H1 (cell line): ENCODE measurements at regions not wholly inside any gene's neighbourhood (a gene's known extent, or its start where the extent isn't known, plus 50 kb on each side); places are given as distances from the start of the nearest gene placed in this dataset.

Source experiments
- CTCF ChIA-PET: fragments of 300-600 bp; sonication (Branson Sonifier 250); formaldehyde crosslinking; loops from one replicate; lab custom pipeline; 2021; ENCODE audit not compliant: partially characterized antibody; lab: Charles Lee
- POLR2A ChIA-PET: fragments of 300-600 bp; sonication (Branson Sonifier 250); formaldehyde crosslinking; loops from one replicate; lab custom pipeline; 2021; ENCODE audit warnings: inconsistent platforms; ENCODE audit not compliant: partially characterized antibody; lab: Charles Lee
- DNase-seq, 2 experiments: peaks; one replicate each; pipeline versions ENCODE4 v3.0.0 to v3.0.0-alpha.2; 2010 to 2022; ENCODE audit warnings: low spot score in 2 of 2, low read depth in 1 of 2, mixed read lengths in 1 of 2
- FAIRE-seq: peaks from 2 replicates; lab custom pipeline; 2011; peaks lifted over from hg19 to GRCh38; lab: Jason Lieb, UNC
- H2AFZ ChIP-seq: 2 replicates; pipeline ENCODE4 v1.8.1; 2012; ENCODE audit warnings: low read length, inconsistent platforms
- H2AK5ac ChIP-seq: 2 replicates; pipeline ENCODE4 v1.6.1; 2013; ENCODE audit warnings: low read depth, low read length
- H2BK120ac ChIP-seq: replicated peaks from 2 replicates; pipeline ENCODE3; 2013; ENCODE audit warnings: low read depth, low read length, inconsistent platforms
- H2BK12ac ChIP-seq: 2 replicates; pipeline ENCODE4 v1.6.1; 2013; ENCODE audit warnings: low read depth, low read length
- H2BK15ac ChIP-seq: 2 replicates; pipeline ENCODE4 v1.6.1; 2013; ENCODE audit warnings: low read length
- H2BK20ac ChIP-seq: 2 replicates; pipeline ENCODE4 v1.6.1; 2013; ENCODE audit warnings: low read length
- H2BK5ac ChIP-seq: 2 replicates; pipeline ENCODE4 v1.6.1; 2013; ENCODE audit warnings: low read depth, low read length
- H3K14ac ChIP-seq: 2 replicates; pipeline ENCODE4 v1.6.1; 2013; ENCODE audit warnings: inconsistent platforms; ENCODE audit not compliant: insufficient read length
- H3K18ac ChIP-seq: 2 replicates; pipeline ENCODE4 v1.6.1; 2013; ENCODE audit warnings: low read length; ENCODE audit errors: extremely low read depth
- H3K23ac ChIP-seq: 2 replicates; pipeline ENCODE4 v1.6.1; 2013; ENCODE audit warnings: inconsistent platforms; ENCODE audit not compliant: insufficient read length
- H3K23me2 ChIP-seq: 2 replicates; pipeline ENCODE4 v1.6.1; 2013; ENCODE audit warnings: low read depth, low read length
- H3K27ac ChIP-seq: 2 replicates; pipeline ENCODE4 v1.6.1; 2011; ENCODE audit warnings: low read depth, low read length, inconsistent platforms
- H3K27me3 ChIP-seq, 4 experiments: replicated peaks in 1 of 4; 1 replicate in 1 of 4; 2 replicates in 3 of 4; pipeline versions ENCODE4 v1.6.1 to v1.8.1; 2011 to 2013; ENCODE audit warnings: low read length in 3 of 4, mild to moderate bottlenecking in 3 of 4, inconsistent platforms in 2 of 4, mixed read lengths in 2 of 4, moderate library complexity in 1 of 4; ENCODE audit not compliant: control insufficient read depth in 3 of 4, insufficient read depth in 3 of 4; ENCODE audit errors: extremely low read depth in 1 of 4
- H3K36me3 ChIP-seq, 4 experiments: 2 replicates each; pipeline versions ENCODE4 v1.6.1 to v1.8.1; 2011 to 2013; ENCODE audit warnings: mild to moderate bottlenecking in 4 of 4, low read length in 3 of 4, moderate library complexity in 2 of 4, control low read depth in 1 of 4, inconsistent platforms in 1 of 4; ENCODE audit not compliant: insufficient read depth in 4 of 4, control insufficient read depth in 2 of 4
- H3K4ac ChIP-seq: replicated peaks from 2 replicates; pipeline ENCODE3; 2013; ENCODE audit warnings: low read length, low read depth, mixed read lengths, inconsistent platforms; ENCODE audit not compliant: insufficient read length
- H3K4me1 ChIP-seq, 4 experiments: replicated peaks in 1 of 4; 1 replicate in 1 of 4; 2 replicates in 3 of 4; pipeline versions ENCODE4 v1.6.1 to v1.8.1; 2011 to 2013; ENCODE audit warnings: low read length in 3 of 4, inconsistent platforms in 2 of 4, mixed read lengths in 1 of 4; ENCODE audit not compliant: insufficient read depth in 4 of 4, control insufficient read depth in 3 of 4
- H3K4me2 ChIP-seq, 2 experiments: 2 replicates each; pipeline versions ENCODE4 v1.6.1 to v1.8.1; 2011 to 2013; ENCODE audit warnings: low read depth in 2 of 2, low read length in 2 of 2, control low read depth in 1 of 2, inconsistent platforms in 1 of 2, mild to moderate bottlenecking in 1 of 2; ENCODE audit not compliant: insufficient read depth in 1 of 2
- H3K4me3 ChIP-seq, 4 experiments: fragments of 200-600, 300-600 bp in 1 of 4; sonication (generic), shearing (Covaris generic), sonication (Bioruptor Twin) in 1 of 4; 2 replicates each; pipeline versions ENCODE4 v1.5.1 to v1.8.1; 2011 to 2016; ENCODE audit warnings: low read length in 4 of 4, low read depth in 3 of 4, control low read depth in 2 of 4, inconsistent platforms in 2 of 4, mild to moderate bottlenecking in 2 of 4, mixed read lengths in 1 of 4, moderate library complexity in 1 of 4; ENCODE audit not compliant: insufficient read depth in 2 of 4; ENCODE audit errors: extremely low read depth in 1 of 4
- H3K56ac ChIP-seq: replicated peaks from 2 replicates; pipeline ENCODE3; 2013; ENCODE audit warnings: low read depth, mild to moderate bottlenecking, mixed read lengths, low read length, inconsistent platforms; ENCODE audit not compliant: insufficient read length
- H3K79me1 ChIP-seq: 2 replicates; pipeline ENCODE4 v1.6.1; 2013; ENCODE audit warnings: low read depth, low read length, control low read depth
- H3K79me2 ChIP-seq, 2 experiments: 2 replicates each; pipeline versions ENCODE4 v1.6.1 to v1.8.1; 2012 to 2013; ENCODE audit warnings: low read length in 2 of 2, mild to moderate bottlenecking in 2 of 2, inconsistent platforms in 1 of 2; ENCODE audit not compliant: insufficient read depth in 2 of 2, control insufficient read depth in 1 of 2
- H3K9ac ChIP-seq, 4 experiments: replicated peaks in 1 of 4; 1 replicate in 1 of 4; 2 replicates in 3 of 4; pipeline versions ENCODE4 v1.6.1 to v1.8.1; 2011 to 2013; ENCODE audit warnings: low read depth in 3 of 4, low read length in 3 of 4, control low read depth in 2 of 4, mild to moderate bottlenecking in 2 of 4, moderate library complexity in 2 of 4, inconsistent platforms in 1 of 4; ENCODE audit errors: extremely low read depth in 1 of 4
- H3K9me3 ChIP-seq, 2 experiments: 2 replicates each; pipeline versions ENCODE4 v1.6.1 to v1.8.1; 2012 to 2013; ENCODE audit warnings: mild to moderate bottlenecking in 2 of 2, moderate library complexity in 2 of 2, control low read depth in 1 of 2, inconsistent platforms in 1 of 2, low read depth in 1 of 2, low read length in 1 of 2, mixed read lengths in 1 of 2; ENCODE audit not compliant: insufficient read depth in 2 of 2
- H4K20me1 ChIP-seq, 2 experiments: replicated peaks in 1 of 2; 2 replicates each; pipeline versions ENCODE3 to v1.8.1; 2011 to 2013; ENCODE audit warnings: inconsistent platforms in 2 of 2, low read length in 2 of 2, mild to moderate bottlenecking in 1 of 2; ENCODE audit not compliant: insufficient read depth in 2 of 2, control insufficient read depth in 1 of 2
- H4K5ac ChIP-seq: 2 replicates; pipeline ENCODE4 v1.6.1; 2013; ENCODE audit warnings: low read length, low read depth, mixed read lengths, inconsistent platforms; ENCODE audit not compliant: insufficient read length
- H4K8ac ChIP-seq: 2 replicates; pipeline ENCODE4 v1.8.0; 2013; ENCODE audit warnings: mild to moderate bottlenecking, moderate library complexity, low read length, inconsistent platforms; ENCODE audit not compliant: insufficient read depth; ENCODE audit errors: extremely low read depth
- H4K91ac ChIP-seq: replicated peaks from 2 replicates; pipeline ENCODE3; 2013; ENCODE audit warnings: low read length, mixed read lengths, inconsistent platforms; ENCODE audit not compliant: insufficient read length
- BRCA1 ChIP-seq: IDR thresholded peaks from 2 replicates; pipeline ENCODE4 v1.6.1; 2012; ENCODE audit warnings: low read depth, low read length, improper control_type of control experiment
- CBX5 ChIP-seq: fragments of 300-800, 300-1000 bp; sonication (generic); IDR thresholded peaks from 2 replicates; pipeline ENCODE4 v1.7.1; 2016; ENCODE audit warnings: antibody characterized with exemption, low read length, low read depth
- EP300 ChIP-seq, 2 experiments: IDR thresholded peaks; 1 replicate in 1 of 2; 2 replicates in 1 of 2; pipeline ENCODE4 v1.6.1; 2011 to 2012; ENCODE audit warnings: low read depth in 2 of 2, low read length in 2 of 2, mild to moderate bottlenecking in 2 of 2, borderline replicate concordance in 1 of 2, inconsistent platforms in 1 of 2, moderate library complexity in 1 of 2
- HDAC2 ChIP-seq, 2 experiments: fragments of 300-600 bp in 1 of 2; sonication (generic) in 1 of 2; IDR thresholded peaks; 2 replicates each; pipeline ENCODE4 v1.6.1; 2011 to 2012; ENCODE audit warnings: low read depth in 2 of 2, low read length in 2 of 2, mild to moderate bottlenecking in 2 of 2, moderate library complexity in 2 of 2, borderline replicate concordance in 1 of 2, inconsistent platforms in 1 of 2
- KDM4A ChIP-seq: IDR thresholded peaks from one replicate; pipeline ENCODE4 v1.7.1; 2012; ENCODE audit warnings: low read depth, mild to moderate bottlenecking, moderate library complexity, low read length, inconsistent platforms; ENCODE audit not compliant: severe bottlenecking
- KDM5A ChIP-seq: fragments of 200-600 bp; IDR thresholded peaks from 2 replicates; pipeline ENCODE4 v1.7.1; 2012; ENCODE audit warnings: mild to moderate bottlenecking, low read length, inconsistent platforms, mixed read lengths
- RAD21 ChIP-seq, 2 experiments: IDR thresholded peaks in 1 of 2; conservative IDR thresholded peaks in 1 of 2; 2 replicates each; pipeline ENCODE4 v1.6.1; 2011; ENCODE audit warnings: low read depth in 2 of 2, low read length in 2 of 2, improper control_type of control experiment in 1 of 2, inconsistent platforms in 1 of 2, mild to moderate bottlenecking in 1 of 2, moderate library complexity in 1 of 2
- RBBP5 ChIP-seq: IDR thresholded peaks from 2 replicates; pipeline ENCODE4 v1.7.1; 2012; ENCODE audit warnings: low read depth, mild to moderate bottlenecking, inconsistent platforms, low read length, moderate library complexity, borderline replicate concordance
- SP4 ChIP-seq: IDR thresholded peaks from 2 replicates; pipeline ENCODE4 v1.6.1; 2012; ENCODE audit warnings: low read length, inconsistent platforms
- TAF1 ChIP-seq: IDR thresholded peaks from 2 replicates; pipeline ENCODE4 v1.6.1; 2011; ENCODE audit warnings: mild to moderate bottlenecking, low read depth, low read length
- TEAD4 ChIP-seq: IDR thresholded peaks from 2 replicates; pipeline ENCODE4 v1.6.1; 2012; ENCODE audit warnings: low read depth, low read length, inconsistent platforms, mixed read lengths
- WGBS, 2 experiments: shearing (Covaris generic) in 1 of 2; methylation state at CpG; one replicate each; pipeline versions ENCODE4 v1.1.6 to v1.1.7; 2013 to 2015; ENCODE audit warnings: low lambda C conversion rate in 2 of 2, mixed read lengths in 2 of 2, inconsistent platforms in 1 of 2, low coverage in 1 of 2, missing lambda C conversion rate in 1 of 2; ENCODE audit not compliant: insufficient replicate concordance in 2 of 2, insufficient coverage in 1 of 2, insufficient read length in 1 of 2; ENCODE audit errors: extremely low coverage in 1 of 2, missing lambda C conversion rate in 1 of 2; 5-methylcytosine and 5-hydroxymethylcytosine counted together
- TF ChIP-seq, protein P1 (sequence below): IDR thresholded peaks from 2 replicates; pipeline ENCODE4 v1.6.1; 2012; ENCODE audit warnings: inconsistent platforms
- TF ChIP-seq, protein P2 (sequence below): IDR thresholded peaks from 2 replicates; pipeline ENCODE4 v1.6.1; 2011; ENCODE audit warnings: low read length, improper control_type of control experiment

GRCh38 chr10:30141423-30141822, 82.0 kb upstream of the JCAD start:
- Histone ChIP-seq H3K14ac (no peak overlapping the region), H3K9me3 (0 out of 4 replicates have a peak, but pooled peaks cover 0 to 2% of the 10 kb centered on the region in 2 experiments), H4K20me1 (no peaks in the 10 kb centered on the region), H4K8ac (no peak overlapping the region), H2BK20ac (no peak overlapping the region), H3K56ac (no peak overlapping the region), H4K91ac (no peak overlapping the region), H3K79me1 (no peaks in the 10 kb centered on the region), H3K9ac (no peak overlapping the region), H4K5ac (no peak overlapping the region), H2AK5ac (no peak overlapping the region), H3K4me3 (no peak overlapping the region), H2AFZ (no peak overlapping the region), H3K27me3 (no peaks in the 10 kb centered on the region), H3K4me1 (no peaks in the 10 kb centered on the region), H3K79me2 (no peaks in the 10 kb centered on the region), H2BK15ac (no peak overlapping the region), H3K23me2 (no peaks in the 10 kb centered on the region), H2BK120ac (no peak overlapping the region), H3K27ac (no peak overlapping the region), H3K4me2 (no peak overlapping the region), H2BK5ac (no peak overlapping the region), H3K18ac (no peak overlapping the region), H2BK12ac (no peak overlapping the region), H3K4ac (no peak overlapping the region), H3K23ac (no peak overlapping the region), H3K36me3 (no peaks in the 10 kb centered on the region)
- ChIA-PET POLR2A (no interaction called here), CTCF (no interaction called here)
- FAIRE-seq (no peak), DNase-seq (no peak)
- WGBS, 2 experiments = 85% methylated on average over 2 of the region's 2 CpGs; no CpG with 5 or more reads in 1 of the 2 experiments
- TF ChIP-seq TEAD4 = no peak
- TF ChIP-seq EP300 (IDR thresholded peaks at IDR 0.05; ENCODE audit: borderline replicate concordance in 1 of 2, low read depth in 2 of 2, low read length in 2 of 2) = no peak
- no peak for TF ChIP-seq HDAC2 (IDR thresholded peaks at IDR 0.05; ENCODE audit: borderline replicate concordance in 1 of 2, low read depth in 2 of 2, low read length in 2 of 2)
- TF ChIP-seq CBX5 = no peak
- TF ChIP-seq RAD21 (IDR thresholded peaks at IDR 0.05 in 1 of 2, conservative IDR thresholded peaks at IDR 0.05 in 1 of 2; ENCODE audit: low read depth in 2 of 2, low read length in 2 of 2) = no peak
- TF ChIP-seq, protein P1, sequence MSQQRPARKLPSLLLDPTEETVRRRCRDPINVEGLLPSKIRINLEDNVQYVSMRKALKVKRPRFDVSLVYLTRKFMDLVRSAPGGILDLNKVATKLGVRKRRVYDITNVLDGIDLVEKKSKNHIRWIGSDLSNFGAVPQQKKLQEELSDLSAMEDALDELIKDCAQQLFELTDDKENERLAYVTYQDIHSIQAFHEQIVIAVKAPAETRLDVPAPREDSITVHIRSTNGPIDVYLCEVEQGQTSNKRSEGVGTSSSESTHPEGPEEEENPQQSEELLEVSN = no peak
- TF ChIP-seq RBBP5 = no peak
- TF ChIP-seq, protein P2, sequence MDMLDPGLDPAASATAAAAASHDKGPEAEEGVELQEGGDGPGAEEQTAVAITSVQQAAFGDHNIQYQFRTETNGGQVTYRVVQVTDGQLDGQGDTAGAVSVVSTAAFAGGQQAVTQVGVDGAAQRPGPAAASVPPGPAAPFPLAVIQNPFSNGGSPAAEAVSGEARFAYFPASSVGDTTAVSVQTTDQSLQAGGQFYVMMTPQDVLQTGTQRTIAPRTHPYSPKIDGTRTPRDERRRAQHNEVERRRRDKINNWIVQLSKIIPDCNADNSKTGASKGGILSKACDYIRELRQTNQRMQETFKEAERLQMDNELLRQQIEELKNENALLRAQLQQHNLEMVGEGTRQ = no peak
- no peak for TF ChIP-seq BRCA1
- TF ChIP-seq TAF1 = no peak
- TF ChIP-seq SP4 = no peak
- no peak for TF ChIP-seq KDM4A
- TF ChIP-seq KDM5A = no peak
